ENCODE measurements at regions not wholly inside any gene's neighbourhood (a gene's known extent, or its start where the extent isn't known, plus 50 kb on each side); places are given as distances from the start of the nearest gene placed in this dataset.

DNA sequence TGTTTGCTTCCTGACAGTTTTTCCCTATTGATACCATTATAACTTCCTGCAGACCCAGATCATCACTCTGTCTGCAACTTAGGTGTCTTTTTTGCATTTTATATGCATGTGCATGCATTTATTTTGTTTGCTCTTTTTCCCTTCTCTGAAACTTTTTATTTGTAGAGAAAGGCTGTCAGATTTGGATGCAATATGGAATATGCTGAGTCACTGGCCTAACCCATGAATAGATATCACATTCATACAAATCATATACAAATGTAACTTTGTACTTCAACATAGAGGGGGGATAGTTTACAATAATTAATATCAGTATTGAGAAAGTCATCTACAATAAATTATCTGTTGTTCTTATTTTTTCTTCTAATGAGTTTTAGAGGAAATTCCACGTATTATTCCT, 1465.0 kb downstream of the EFNB2 start:
- Mint-ChIP-seq H3K9me3 (no peaks in the 10 kb centered on the region), H3K4me3 (no peak overlapping the region), H3K27me3 (no peaks in the 10 kb centered on the region), H3K27ac (no peak overlapping the region), H3K36me3 (ENCODE audit: low read depth) (no peaks in the 10 kb centered on the region), H3K4me1 (ENCODE audit: low read depth) (no peaks in the 10 kb centered on the region)
- no peak for DNase-seq

DNA sequence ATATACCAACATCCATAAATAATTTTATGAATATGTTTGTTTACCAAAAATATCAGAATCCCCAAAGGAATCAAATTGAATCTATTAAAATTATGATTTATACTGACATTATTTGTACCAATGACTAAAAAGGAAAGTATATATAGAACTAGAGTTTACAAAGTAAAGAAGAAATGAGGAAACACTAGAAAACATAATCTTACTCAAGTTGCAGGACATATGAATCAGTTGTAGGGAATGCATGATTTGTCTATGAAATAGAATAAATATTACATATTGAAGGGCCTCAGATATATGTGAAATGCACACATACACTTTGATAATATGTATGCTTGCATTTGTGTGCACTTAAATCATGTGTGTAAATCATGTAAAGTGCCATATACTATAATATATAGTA, 1466.4 kb downstream of the EFNB2 start:
- Mint-ChIP-seq H3K36me3 (ENCODE audit: low read depth) (no peaks in the 10 kb centered on the region), H3K4me1 (ENCODE audit: low read depth) (no peaks in the 10 kb centered on the region), H3K4me3 (no peak overlapping the region), H3K9me3 (no peaks in the 10 kb centered on the region), H3K27me3 (no peaks in the 10 kb centered on the region), H3K27ac (no peak overlapping the region)
- DNase-seq: no peak

DNA sequence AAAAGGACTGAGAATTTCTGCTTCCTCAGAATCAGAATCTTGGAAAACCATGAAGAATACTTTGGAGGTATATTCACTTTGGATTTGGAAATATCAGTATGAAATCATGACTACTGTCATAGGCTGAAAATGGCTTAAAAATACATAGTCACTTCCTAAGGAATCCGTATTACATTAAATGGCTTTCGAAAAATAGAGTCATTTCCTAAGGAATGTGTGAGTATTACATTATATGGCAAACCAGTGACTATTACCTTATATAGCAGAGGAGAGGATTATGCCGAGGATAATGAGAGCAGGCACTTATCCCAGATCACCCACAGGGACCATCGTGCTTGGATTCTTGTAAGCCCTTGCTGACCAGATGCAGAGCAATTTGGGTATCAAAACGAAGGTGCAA, 1471.8 kb downstream of the EFNB2 start:
- no peak for DNase-seq

DNA sequence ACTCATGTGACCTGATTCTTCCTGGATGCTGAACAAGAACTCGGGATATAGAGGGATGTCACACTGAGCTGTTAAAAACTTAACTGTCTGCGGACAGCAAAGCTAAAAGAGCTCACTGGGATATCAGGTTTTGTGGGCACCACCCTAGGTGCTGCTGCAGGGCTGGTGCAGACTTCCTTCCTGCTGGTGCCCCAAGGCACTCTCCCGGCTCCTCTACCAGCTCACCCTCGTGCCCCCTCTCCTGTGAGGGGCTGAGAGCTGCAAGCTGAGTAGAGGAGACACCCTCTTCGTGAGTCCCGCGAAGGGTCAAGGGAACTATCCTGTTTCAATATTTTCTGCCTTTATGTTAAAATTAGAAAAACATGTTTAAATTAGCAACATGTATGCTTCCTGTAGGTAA, 1475.7 kb downstream of the EFNB2 start:
- H3K27me3 Mint-ChIP-seq: no peaks in the 10 kb centered on the region

More for the DNA sequence above, 1471.8 kb downstream of the EFNB2 start:
- no peak overlapping the region for H3K4me3 Mint-ChIP-seq
- no peaks in the 10 kb centered on the region for H3K36me3 Mint-ChIP-seq (ENCODE audit: low read depth)
- H3K4me1 Mint-ChIP-seq (ENCODE audit: low read depth): no peaks in the 10 kb centered on the region
- no peaks in the 10 kb centered on the region for H3K27me3 Mint-ChIP-seq
- no peak overlapping the region for H3K27ac Mint-ChIP-seq
- H3K9me3 Mint-ChIP-seq: no peaks in the 10 kb centered on the region

DNA sequence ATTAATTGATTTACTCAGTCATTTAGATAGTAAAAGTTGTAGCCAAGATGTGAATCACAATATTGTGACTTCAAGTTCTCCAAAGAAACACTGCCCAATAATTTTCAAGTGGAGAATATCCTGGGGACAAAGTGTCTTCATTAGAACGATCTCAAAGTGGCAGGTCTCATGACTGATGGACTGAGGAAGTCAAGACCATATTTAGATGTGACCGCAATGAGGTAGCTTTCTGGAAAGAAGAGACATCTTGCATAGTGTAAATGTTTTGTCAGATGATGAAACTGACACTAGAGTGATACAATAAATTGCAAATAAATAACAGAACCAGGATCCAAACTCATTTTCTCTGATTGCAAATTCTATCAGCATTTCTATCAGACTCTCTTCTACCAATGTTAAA, 1476.9 kb downstream of the EFNB2 start:
- no peak for DNase-seq
- no peaks in the 10 kb centered on the region for H3K9me3 Mint-ChIP-seq
- no peaks in the 10 kb centered on the region for H3K4me1 Mint-ChIP-seq (ENCODE audit: low read depth)
- no peaks in the 10 kb centered on the region for H3K36me3 Mint-ChIP-seq (ENCODE audit: low read depth)
- no peaks in the 10 kb centered on the region for H3K27me3 Mint-ChIP-seq
- H3K27ac Mint-ChIP-seq: no peak overlapping the region
- no peak overlapping the region for H3K4me3 Mint-ChIP-seq

More for the DNA sequence above, 1475.7 kb downstream of the EFNB2 start:
- Mint-ChIP-seq H3K27ac (no peak overlapping the region), H3K4me1 (ENCODE audit: low read depth) (no peaks in the 10 kb centered on the region), H3K4me3 (no peak overlapping the region), H3K9me3 (no peaks in the 10 kb centered on the region), H3K36me3 (ENCODE audit: low read depth) (no peaks in the 10 kb centered on the region)
- no peak for DNase-seq

DNA sequence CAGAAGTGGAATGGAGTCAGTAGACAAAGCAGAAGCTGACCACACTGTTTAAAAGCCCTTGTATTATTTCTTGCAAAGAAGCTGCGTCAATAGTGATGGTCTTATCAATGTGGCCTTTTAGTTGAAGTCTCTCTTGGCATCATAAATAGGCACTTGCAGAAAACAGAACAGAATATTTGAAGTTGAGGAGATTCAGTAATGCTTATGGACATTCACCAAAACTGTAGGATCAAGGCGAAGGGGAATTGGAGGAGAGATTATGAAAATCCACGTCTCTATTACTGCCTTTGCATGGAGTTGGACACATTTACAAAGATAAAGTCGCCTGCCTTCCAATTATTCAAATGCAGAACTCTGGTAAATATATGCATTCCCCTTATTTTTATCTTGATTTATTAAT, 1482.8 kb downstream of the EFNB2 start:
- H3K4me1 Mint-ChIP-seq (ENCODE audit: low read depth): peaks cover 4% of the 10 kb centered on the region
- H3K9me3 Mint-ChIP-seq: no peaks in the 10 kb centered on the region
- H3K4me3 Mint-ChIP-seq: no peak overlapping the region
- no peak overlapping the region for H3K27ac Mint-ChIP-seq
- no peaks in the 10 kb centered on the region for H3K36me3 Mint-ChIP-seq (ENCODE audit: low read depth)
- no peaks in the 10 kb centered on the region for H3K27me3 Mint-ChIP-seq
- DNase-seq: no peak

DNA sequence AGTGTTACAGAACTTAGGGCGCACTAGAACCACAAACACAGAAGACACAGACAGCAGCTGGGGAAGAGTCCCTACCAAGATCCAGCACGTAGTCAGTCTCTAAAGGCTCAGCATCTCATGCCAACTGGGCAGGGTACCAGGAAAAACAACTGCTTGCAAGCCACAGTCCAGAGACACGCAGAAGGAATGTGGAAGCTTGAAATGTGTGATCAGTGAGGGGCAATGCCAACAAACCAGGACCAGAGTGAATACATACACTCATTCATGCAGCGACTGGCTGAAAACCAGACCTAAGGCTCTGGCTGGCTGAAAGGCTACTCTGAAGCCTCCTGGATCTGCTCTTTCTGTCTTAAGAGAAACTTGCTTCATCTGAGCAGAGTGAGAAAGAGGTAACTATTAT, 1484.8 kb downstream of the EFNB2 start:
- Mint-ChIP-seq H3K4me3 (no peak overlapping the region), H3K27ac (no peak overlapping the region), H3K9me3 (no peaks in the 10 kb centered on the region), H3K4me1 (ENCODE audit: low read depth) (peaks cover 4% of the 10 kb centered on the region), H3K27me3 (no peaks in the 10 kb centered on the region), H3K36me3 (ENCODE audit: low read depth) (no peaks in the 10 kb centered on the region)
- DNase-seq: no peak

DNA sequence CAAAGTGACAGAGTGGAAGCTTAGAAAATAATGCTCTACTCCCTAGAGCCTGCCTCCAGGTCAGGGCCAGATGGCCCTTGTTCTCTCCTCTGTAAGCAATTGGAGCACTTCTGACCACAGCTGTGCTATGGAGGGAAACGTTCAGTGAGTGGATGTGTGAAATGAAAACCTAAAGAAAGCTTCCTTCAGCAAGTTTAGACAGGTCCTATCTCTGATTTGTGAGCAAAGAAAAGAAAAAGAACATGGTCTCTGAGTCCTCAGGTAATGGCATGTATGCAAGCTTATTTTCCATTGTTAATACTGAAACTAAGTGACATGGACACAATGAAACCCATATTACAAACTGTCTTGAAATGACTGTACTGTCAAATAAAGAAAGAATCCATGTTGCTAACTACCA, 1486.8 kb downstream of the EFNB2 start:
- Mint-ChIP-seq H3K4me3 (no peak overlapping the region), H3K27me3 (no peaks in the 10 kb centered on the region), H3K36me3 (ENCODE audit: low read depth) (no peaks in the 10 kb centered on the region), H3K9me3 (peaks cover 1% of the 10 kb centered on the region), H3K4me1 (ENCODE audit: low read depth) (peaks cover 4% of the 10 kb centered on the region), H3K27ac (no peak overlapping the region)
- no peak for DNase-seq

DNA sequence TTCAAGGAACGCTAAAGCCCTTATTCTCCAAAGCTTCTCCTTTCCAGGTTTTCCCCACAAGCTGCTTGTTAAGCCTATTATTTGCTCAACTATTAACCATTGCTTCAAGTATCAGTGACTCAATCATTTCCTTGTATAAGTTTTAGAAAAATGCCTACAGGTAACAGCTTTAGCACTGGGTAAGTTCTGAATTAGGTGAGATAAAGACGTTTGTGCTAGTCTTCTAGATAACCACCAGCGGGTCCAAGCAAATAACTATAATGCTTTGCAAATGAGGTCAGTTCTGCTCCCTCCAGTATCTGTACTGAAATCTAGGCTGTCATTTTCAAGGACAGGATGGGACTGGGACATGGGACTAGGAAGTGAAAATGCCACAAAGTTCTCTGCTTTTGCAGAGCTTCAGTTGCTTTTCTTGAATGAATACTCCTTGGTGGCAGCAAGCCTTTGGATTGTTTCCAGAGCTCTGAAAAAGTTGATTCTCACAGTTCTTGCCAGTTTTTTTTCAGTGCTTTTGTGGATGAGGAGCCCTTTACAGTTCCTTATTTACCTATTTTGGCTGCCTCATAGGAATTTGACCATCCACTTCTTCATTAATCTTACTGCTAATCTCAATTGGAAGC, 1487.7 kb downstream of the EFNB2 start:
- H3K36me3 Mint-ChIP-seq (ENCODE audit: low read depth): no peaks in the 10 kb centered on the region
- no peak overlapping the region for H3K27ac Mint-ChIP-seq
- DNase-seq: no peak
- H3K4me3 Mint-ChIP-seq: no peak overlapping the region
- peaks cover 8% of the 10 kb centered on the region for H3K9me3 Mint-ChIP-seq
- no peaks in the 10 kb centered on the region for H3K27me3 Mint-ChIP-seq
- peaks cover 4% of the 10 kb centered on the region for H3K4me1 Mint-ChIP-seq (ENCODE audit: low read depth)

DNA sequence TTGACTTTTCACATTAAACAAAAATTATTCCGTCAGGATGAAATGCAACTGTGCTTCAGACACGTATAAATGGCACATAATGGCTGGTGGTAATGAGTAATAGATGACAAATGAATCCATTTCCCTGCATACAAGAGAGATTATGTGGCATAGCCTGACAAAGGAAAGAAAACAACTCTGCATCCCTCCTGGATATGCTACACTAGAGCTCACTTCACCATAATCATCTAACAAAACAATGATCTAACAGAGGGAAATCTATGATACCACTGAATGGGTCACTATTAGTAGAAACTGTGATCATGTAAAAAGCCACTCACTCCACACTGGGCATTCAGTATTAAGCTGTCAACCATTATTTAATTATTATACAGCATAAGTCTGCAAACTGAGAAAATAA, 1498.4 kb downstream of the EFNB2 start:
- Mint-ChIP-seq H3K4me3 (no peak overlapping the region), H3K27ac (no peak overlapping the region), H3K27me3 (peaks cover 3% of the 10 kb centered on the region), H3K36me3 (ENCODE audit: low read depth) (no peaks in the 10 kb centered on the region), H3K9me3 (peaks cover 3% of the 10 kb centered on the region), H3K4me1 (ENCODE audit: low read depth) (no peaks in the 10 kb centered on the region)
- DNase-seq: no peak

DNA sequence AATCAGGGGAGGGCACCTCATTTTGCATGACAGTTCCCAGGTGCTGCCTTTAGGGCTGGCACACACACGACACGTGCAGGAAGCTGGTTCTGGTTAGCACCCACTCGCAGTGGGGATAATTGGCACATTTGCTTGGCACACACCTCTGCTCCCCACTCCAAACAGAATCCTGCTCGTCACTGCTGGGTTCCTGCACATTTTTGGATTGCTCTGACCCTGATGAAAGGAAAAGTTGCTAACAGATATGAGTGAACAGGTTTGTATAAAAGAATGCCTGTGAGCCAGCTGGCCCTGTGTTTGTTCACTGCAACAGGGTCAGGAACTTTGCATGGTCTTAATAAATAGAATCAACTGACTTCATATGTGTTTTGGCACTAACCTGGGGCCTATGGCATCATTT, 1500.4 kb downstream of the EFNB2 start:
- Mint-ChIP-seq H3K4me3 (no peak overlapping the region), H3K36me3 (ENCODE audit: low read depth) (no peaks in the 10 kb centered on the region), H3K4me1 (ENCODE audit: low read depth) (no peaks in the 10 kb centered on the region), H3K27me3 (peaks cover 3% of the 10 kb centered on the region), H3K9me3 (no peaks in the 10 kb centered on the region), H3K27ac (no peak overlapping the region)
- DNase-seq: no peak

DNA sequence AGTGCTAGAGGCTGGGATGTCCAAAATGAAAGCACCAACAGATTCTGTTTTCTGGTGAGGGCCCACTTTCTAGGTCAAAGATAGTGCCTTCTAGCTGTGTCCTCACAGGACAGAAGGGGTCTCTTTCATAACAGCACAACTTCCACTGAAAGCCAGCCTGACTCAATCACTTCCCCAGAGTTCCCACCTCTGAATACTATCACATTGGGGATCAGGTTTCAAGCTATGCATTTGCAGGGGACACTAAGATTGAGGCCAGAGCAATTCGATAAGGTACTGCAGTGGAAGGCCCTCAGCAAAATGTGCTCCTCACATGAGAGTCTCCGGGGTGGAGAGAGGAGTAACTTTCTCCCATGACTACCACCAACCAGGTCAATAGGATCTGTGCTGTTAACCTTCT, 1501.5 kb downstream of the EFNB2 start:
- peaks cover 2% of the 10 kb centered on the region for H3K27me3 Mint-ChIP-seq
- DNase-seq: no peak
- no peak overlapping the region for H3K4me3 Mint-ChIP-seq
- H3K9me3 Mint-ChIP-seq: no peaks in the 10 kb centered on the region
- no peaks in the 10 kb centered on the region for H3K36me3 Mint-ChIP-seq (ENCODE audit: low read depth)
- no peaks in the 10 kb centered on the region for H3K4me1 Mint-ChIP-seq (ENCODE audit: low read depth)
- no peak overlapping the region for H3K27ac Mint-ChIP-seq

DNA sequence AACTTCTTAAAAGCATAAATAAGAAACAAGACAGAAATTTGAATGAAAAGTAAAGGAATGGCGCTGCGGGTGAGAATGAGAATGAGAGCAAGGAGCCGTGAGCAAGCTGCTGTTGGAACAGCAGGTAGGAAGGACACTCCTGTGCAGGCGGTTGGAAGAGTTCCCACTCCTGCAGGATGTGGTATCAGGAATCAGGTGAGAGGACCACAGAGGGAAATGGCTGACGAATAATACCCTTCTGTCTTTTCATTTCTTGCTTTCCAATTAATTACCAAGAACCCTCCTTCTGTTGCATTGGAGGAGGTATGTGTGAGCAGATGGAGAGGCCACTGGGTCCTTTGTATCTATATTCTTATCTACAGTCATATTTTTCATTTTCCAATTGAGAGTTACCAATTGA, 1504.2 kb downstream of the EFNB2 start:
- no peak for DNase-seq
- Mint-ChIP-seq H3K4me1 (ENCODE audit: low read depth) (no peaks in the 10 kb centered on the region), H3K27ac (no peak overlapping the region), H3K4me3 (no peak overlapping the region), H3K36me3 (ENCODE audit: low read depth) (no peaks in the 10 kb centered on the region), H3K27me3 (no peaks in the 10 kb centered on the region), H3K9me3 (no peaks in the 10 kb centered on the region)

DNA sequence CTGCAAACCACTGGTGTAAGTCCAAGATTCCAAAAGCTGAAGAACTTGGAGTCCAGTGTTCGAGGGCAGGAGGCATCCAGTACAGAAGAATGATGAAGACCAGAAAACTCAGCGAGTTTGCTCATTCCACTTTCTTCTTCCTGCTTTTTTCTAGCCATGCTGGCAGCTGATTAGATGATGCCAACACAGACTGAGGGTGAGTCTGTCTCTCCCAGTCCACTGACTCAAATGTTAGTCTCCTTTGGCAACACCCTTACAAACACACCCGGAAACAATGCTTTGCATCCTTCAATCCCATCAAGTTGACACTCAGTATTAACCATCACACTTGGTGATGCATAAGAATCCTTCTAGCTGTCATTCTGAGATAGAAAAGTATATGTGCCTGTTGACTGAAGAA, 1504.6 kb downstream of the EFNB2 start:
- Mint-ChIP-seq H3K9me3 (no peaks in the 10 kb centered on the region), H3K36me3 (ENCODE audit: low read depth) (no peaks in the 10 kb centered on the region), H3K27ac (no peak overlapping the region), H3K4me3 (no peak overlapping the region), H3K27me3 (no peaks in the 10 kb centered on the region), H3K4me1 (ENCODE audit: low read depth) (no peaks in the 10 kb centered on the region)
- no peak for DNase-seq

DNA sequence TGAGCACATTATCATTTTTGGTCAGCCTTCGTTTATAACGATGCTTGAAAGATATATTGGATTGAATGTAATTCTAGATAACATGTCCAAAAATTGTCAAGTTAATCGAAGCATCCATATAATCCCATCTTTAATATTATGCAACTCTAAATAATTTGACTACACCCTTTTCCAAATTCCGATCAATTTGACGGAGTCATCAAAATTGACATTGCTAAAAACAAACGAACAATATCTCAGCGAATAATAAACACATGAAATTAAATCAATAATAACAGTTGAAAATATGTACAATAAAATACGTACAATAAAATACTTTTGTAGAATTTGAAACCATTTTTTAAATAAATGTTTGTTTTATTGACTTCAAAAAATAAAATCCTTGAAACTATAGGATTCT, 1516.4 kb downstream of the EFNB2 start:
- no peaks in the 10 kb centered on the region for H3K4me1 Mint-ChIP-seq (ENCODE audit: low read depth)
- DNase-seq: no peak
- H3K9me3 Mint-ChIP-seq: no peaks in the 10 kb centered on the region
- no peak overlapping the region for H3K27ac Mint-ChIP-seq
- no peak overlapping the region for H3K4me3 Mint-ChIP-seq
- no peaks in the 10 kb centered on the region for H3K36me3 Mint-ChIP-seq (ENCODE audit: low read depth)
- H3K27me3 Mint-ChIP-seq: no peaks in the 10 kb centered on the region

DNA sequence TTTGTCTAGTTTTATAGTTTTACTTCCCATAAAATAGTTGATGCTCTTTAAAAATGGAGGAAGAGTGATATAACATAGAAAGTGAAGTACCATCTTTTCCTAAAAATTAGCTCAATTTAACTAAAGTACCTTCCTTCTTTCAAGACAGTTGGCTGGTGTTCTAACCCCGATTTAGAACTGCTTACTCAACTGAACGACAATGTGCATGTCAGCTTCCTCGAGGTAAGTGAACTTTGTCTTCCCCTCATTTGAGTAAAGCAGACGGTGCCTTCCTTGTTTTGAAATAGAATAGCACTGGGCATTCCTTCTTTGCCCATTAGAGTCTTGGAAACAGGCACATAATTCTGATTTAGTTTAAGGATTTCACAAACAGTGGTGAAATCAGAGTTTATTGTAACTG, 1519.2 kb downstream of the EFNB2 start:
- Mint-ChIP-seq H3K9me3 (no peaks in the 10 kb centered on the region), H3K36me3 (ENCODE audit: low read depth) (no peaks in the 10 kb centered on the region), H3K4me1 (ENCODE audit: low read depth) (no peaks in the 10 kb centered on the region)

More for the DNA sequence above, 1519.2 kb downstream of the EFNB2 start:
- no peaks in the 10 kb centered on the region for H3K27me3 Mint-ChIP-seq
- no peak overlapping the region for H3K27ac Mint-ChIP-seq
- no peak overlapping the region for H3K4me3 Mint-ChIP-seq
- DNase-seq: no peak

Measured in activated T-cell treated with anti-CD3 and anti-CD28 coated beads, Interleukin-2, amount 50 U/mL, for 24 hours (primary cell).